Stimulated activated effector memory CD8-positive, alpha-beta T cell treated with anti-CD3 and anti-CD28 coated beads, Interleukin-12 subunit alpha, Interleukin-12 subunit beta, amount 100 ng/mL, for 72 hours (primary cell): ENCODE measurements at regions not wholly inside any gene's neighbourhood (a gene's known extent, or its start where the extent isn't known, plus 50 kb on each side); places are given as distances from the start of the nearest gene placed in this dataset.

ENCODE experiments used
- ATAC-seq: fragments of 150-1000 bp; cut with Tn5 transposase; 2 replicates; pipeline ENCODE4 v1.10.0; 2021
- DNase-seq, 2 donors: peaks; one replicate each; pipeline ENCODE4 v3.0.0; 2021 to 2022; ENCODE audit warnings: low spot score in 2 of 2
- H3K27ac Mint-ChIP-seq: one replicate; pipeline ENCODE4 v1.8.0; 2022; ENCODE audit warnings: mild to moderate bottlenecking, mixed read lengths
- H3K36me3 Mint-ChIP-seq: one replicate; pipeline ENCODE4 v1.8.0; 2022; ENCODE audit warnings: mild to moderate bottlenecking, mixed read lengths
- H3K4me1 Mint-ChIP-seq: one replicate; pipeline ENCODE4 v1.8.0; 2022; ENCODE audit warnings: mixed read lengths
- H3K4me3 Mint-ChIP-seq: one replicate; pipeline ENCODE4 v1.8.0; 2022; ENCODE audit warnings: mild to moderate bottlenecking, mixed read lengths
- H3K9me3 Mint-ChIP-seq: one replicate; pipeline ENCODE4 v1.8.0; 2022; ENCODE audit warnings: mixed read lengths

GRCh38 chr16:65349626-65350025 is 227.8 kb upstream of the CDH11 start:
- no peak for DNase-seq
- H3K4me3 Mint-ChIP-seq, result no peak overlapping the region
- no peak overlapping the region for H3K27ac Mint-ChIP-seq
- peaks cover 20% of the 10 kb centered on the region for H3K9me3 Mint-ChIP-seq
- no peaks in the 10 kb centered on the region for H3K36me3 Mint-ChIP-seq
- H3K4me1 Mint-ChIP-seq, result no peaks in the 10 kb centered on the region
- no peak for ATAC-seq

GRCh38 chr16:65343556-65343955 is 221.7 kb upstream of the CDH11 start:
- peaks cover 21% of the 10 kb centered on the region for H3K9me3 Mint-ChIP-seq
- H3K36me3 Mint-ChIP-seq, result no peaks in the 10 kb centered on the region
- H3K4me3 Mint-ChIP-seq, result no peak overlapping the region
- DNase-seq, result no peak
- no peak overlapping the region for H3K27ac Mint-ChIP-seq
- no peaks in the 10 kb centered on the region for H3K4me1 Mint-ChIP-seq
- no peak for ATAC-seq

GRCh38 chr16:65342231-65342866 is 220.5 kb upstream of the CDH11 start:
- DNase-seq (no peak), ATAC-seq (no peak)
- peaks cover 16% of the 10 kb centered on the region for H3K9me3 Mint-ChIP-seq
- no peaks in the 10 kb centered on the region for H3K4me1 Mint-ChIP-seq
- H3K36me3 Mint-ChIP-seq, result no peaks in the 10 kb centered on the region
- no peak overlapping the region for H3K4me3 Mint-ChIP-seq
- H3K27ac Mint-ChIP-seq, result no peak overlapping the region

- Mint-ChIP-seq H3K4me3 (no peak overlapping the region), H3K36me3 (no peaks in the 10 kb centered on the region), H3K9me3 (peaks cover 15% of the 10 kb centered on the region), H3K4me1 (no peaks in the 10 kb centered on the region), H3K27ac (no peak overlapping the region)
- ATAC-seq (no peak), DNase-seq (no peak)
These were observed 217.2 kb upstream of the CDH11 start for GRCh38 chr16:65339062-65339461.

- H3K36me3 Mint-ChIP-seq, result no peaks in the 10 kb centered on the region
- H3K9me3 Mint-ChIP-seq, result peaks cover 12% of the 10 kb centered on the region
- no peak for ATAC-seq
- no peak for DNase-seq
- H3K4me1 Mint-ChIP-seq, result no peaks in the 10 kb centered on the region
- H3K4me3 Mint-ChIP-seq, result no peak overlapping the region
- H3K27ac Mint-ChIP-seq, result no peak overlapping the region
These were observed 214.3 kb upstream of the CDH11 start for GRCh38 chr16:65336160-65336559.

- H3K9me3 Mint-ChIP-seq, result peaks cover 15% of the 10 kb centered on the region
- no peak overlapping the region for H3K27ac Mint-ChIP-seq
- no peak for ATAC-seq
These were observed 212.2 kb upstream of the CDH11 start for GRCh38 chr16:65334081-65334480.

GRCh38 chr16:65333283-65333682 is 211.4 kb upstream of the CDH11 start:
- DNase-seq, result no peak
- Mint-ChIP-seq H3K4me1 (no peaks in the 10 kb centered on the region), H3K9me3 (peaks cover 15% of the 10 kb centered on the region), H3K27ac (no peak overlapping the region), H3K36me3 (no peaks in the 10 kb centered on the region), H3K4me3 (no peak overlapping the region)
- ATAC-seq, result no peak

More at GRCh38 chr16:65334081-65334480, 212.2 kb upstream of the CDH11 start:
- DNase-seq, result no peak
- H3K4me1 Mint-ChIP-seq, result no peaks in the 10 kb centered on the region
- H3K36me3 Mint-ChIP-seq, result no peaks in the 10 kb centered on the region
- H3K4me3 Mint-ChIP-seq, result no peak overlapping the region

- Mint-ChIP-seq H3K4me3 (no peak overlapping the region), H3K4me1 (no peaks in the 10 kb centered on the region), H3K9me3 (peaks cover 9% of the 10 kb centered on the region), H3K27ac (no peak overlapping the region), H3K36me3 (no peaks in the 10 kb centered on the region)
- no peak for ATAC-seq
- no peak for DNase-seq
These were observed 205.5 kb upstream of the CDH11 start for GRCh38 chr16:65327346-65327745.

GRCh38 chr16:65323655-65324237 is 201.9 kb upstream of the CDH11 start:
- ATAC-seq (no peak), DNase-seq (no peak)
- H3K4me3 Mint-ChIP-seq, result no peak overlapping the region
- peaks cover 2% of the 10 kb centered on the region for H3K9me3 Mint-ChIP-seq
- no peaks in the 10 kb centered on the region for H3K36me3 Mint-ChIP-seq
- no peaks in the 10 kb centered on the region for H3K4me1 Mint-ChIP-seq
- no peak overlapping the region for H3K27ac Mint-ChIP-seq

GRCh38 chr16:65319621-65320231 is 197.9 kb upstream of the CDH11 start:
- H3K36me3 Mint-ChIP-seq, result no peaks in the 10 kb centered on the region
- DNase-seq (no peak), ATAC-seq (no peak)
- H3K9me3 Mint-ChIP-seq, result peaks cover 4% of the 10 kb centered on the region
- no peaks in the 10 kb centered on the region for H3K4me1 Mint-ChIP-seq
- no peak overlapping the region for H3K27ac Mint-ChIP-seq
- no peak overlapping the region for H3K4me3 Mint-ChIP-seq

- Mint-ChIP-seq H3K27ac (no peak overlapping the region), H3K4me1 (no peaks in the 10 kb centered on the region), H3K4me3 (no peak overlapping the region), H3K9me3 (peaks cover 4% of the 10 kb centered on the region), H3K36me3 (no peaks in the 10 kb centered on the region)
- ATAC-seq (no peak), DNase-seq (no peak)
These were observed 196.9 kb upstream of the CDH11 start for GRCh38 chr16:65318590-65319257.

- Mint-ChIP-seq H3K4me1 (no peaks in the 10 kb centered on the region), H3K27ac (no peak overlapping the region), H3K36me3 (no peaks in the 10 kb centered on the region), H3K9me3 (peaks cover 4% of the 10 kb centered on the region), H3K4me3 (no peak overlapping the region)
- DNase-seq, result no peak
- no peak for ATAC-seq
These were observed 196.3 kb upstream of the CDH11 start for GRCh38 chr16:65318138-65318537.

- Mint-ChIP-seq H3K9me3 (peaks cover 6% of the 10 kb centered on the region), H3K4me1 (no peaks in the 10 kb centered on the region), H3K4me3 (no peak overlapping the region), H3K27ac (no peak overlapping the region), H3K36me3 (no peaks in the 10 kb centered on the region)
- ATAC-seq (no peak), DNase-seq (no peak)
These were observed 194.9 kb upstream of the CDH11 start for GRCh38 chr16:65316808-65317207.

- DNase-seq (no peak), ATAC-seq (no peak)
- H3K4me1 Mint-ChIP-seq, result no peaks in the 10 kb centered on the region
- no peaks in the 10 kb centered on the region for H3K36me3 Mint-ChIP-seq
- no peak overlapping the region for H3K27ac Mint-ChIP-seq
- peaks cover 6% of the 10 kb centered on the region for H3K9me3 Mint-ChIP-seq
- H3K4me3 Mint-ChIP-seq, result no peak overlapping the region
These were observed 193.4 kb upstream of the CDH11 start for GRCh38 chr16:65315081-65315780.

- H3K9me3 Mint-ChIP-seq, result peaks cover 6% of the 10 kb centered on the region
- H3K36me3 Mint-ChIP-seq, result no peaks in the 10 kb centered on the region
- DNase-seq (no peak), ATAC-seq (no peak)
- no peak overlapping the region for H3K4me3 Mint-ChIP-seq
- H3K4me1 Mint-ChIP-seq, result no peaks in the 10 kb centered on the region
- H3K27ac Mint-ChIP-seq, result no peak overlapping the region
These were observed 192.8 kb upstream of the CDH11 start for GRCh38 chr16:65314627-65315008.
